ENCODE measurements at regions not wholly inside any gene's neighbourhood (a gene's known extent, or its start where the extent isn't known, plus 50 kb on each side); places are given as distances from the start of the nearest gene placed in this dataset.

DNA sequence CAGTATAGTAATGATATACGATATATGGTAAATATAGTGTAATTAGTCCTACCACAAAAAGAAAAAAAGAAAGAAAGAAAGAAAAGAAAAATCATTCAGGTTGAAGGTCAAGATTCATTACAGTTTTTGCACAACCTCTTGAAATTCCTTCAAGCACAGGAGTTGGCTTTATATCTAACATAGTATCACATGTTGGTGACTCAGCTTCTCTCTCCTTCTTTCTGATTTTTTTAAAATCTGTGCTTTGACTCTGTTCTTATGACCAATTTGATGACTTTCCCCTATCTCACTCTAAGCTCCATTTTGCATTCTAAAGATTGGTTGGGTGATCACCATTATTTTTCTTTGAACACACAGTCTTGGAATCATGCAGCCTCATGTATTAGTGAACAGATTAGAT lies 148.2 kb upstream of the COL11A1 start:
- H3K4me1 Mint-ChIP-seq = no peaks in the 10 kb centered on the region
- intact Hi-C loops (cut with micrococcal nuclease) = no loop called here
- H3K9me3 Mint-ChIP-seq = no peaks in the 10 kb centered on the region
- no peak for DNase-seq
- H3K36me3 Mint-ChIP-seq (ENCODE audit: low read depth) = no peaks in the 10 kb centered on the region
- H3K27me3 Mint-ChIP-seq = no peaks in the 10 kb centered on the region
- H3K4me3 Mint-ChIP-seq = no peak overlapping the region
- no peak overlapping the region for H3K27ac Mint-ChIP-seq

- H3K27ac Mint-ChIP-seq = no peak overlapping the region
- intact Hi-C loops (cut with micrococcal nuclease) = no loop called here
- no peaks in the 10 kb centered on the region for H3K27me3 Mint-ChIP-seq
- H3K9me3 Mint-ChIP-seq = no peaks in the 10 kb centered on the region
- no peak for DNase-seq
- H3K36me3 Mint-ChIP-seq (ENCODE audit: low read depth) = no peaks in the 10 kb centered on the region
- H3K4me1 Mint-ChIP-seq = no peaks in the 10 kb centered on the region
- no peak overlapping the region for H3K4me3 Mint-ChIP-seq
Observed at GRCh38 chr1:103254691-103255090, 146.4 kb upstream of the COL11A1 start.

GRCh38 chr1:103250441-103250861 lies 142.1 kb upstream of the COL11A1 start:
- no peaks in the 10 kb centered on the region for H3K4me1 Mint-ChIP-seq
- H3K36me3 Mint-ChIP-seq (ENCODE audit: low read depth) = no peaks in the 10 kb centered on the region
- no peak overlapping the region for H3K4me3 Mint-ChIP-seq

GRCh38 chr1:103248417-103249102 lies 140.2 kb upstream of the COL11A1 start:
- no peaks in the 10 kb centered on the region for H3K36me3 Mint-ChIP-seq (ENCODE audit: low read depth)
- H3K9me3 Mint-ChIP-seq = no peaks in the 10 kb centered on the region
- no peaks in the 10 kb centered on the region for H3K4me1 Mint-ChIP-seq
- no peak overlapping the region for H3K27ac Mint-ChIP-seq
- H3K4me3 Mint-ChIP-seq = no peak overlapping the region
- H3K27me3 Mint-ChIP-seq = no peaks in the 10 kb centered on the region
- DNase-seq = no peak
- intact Hi-C loops (cut with micrococcal nuclease) = no loop called here

More at GRCh38 chr1:103250441-103250861, 142.1 kb upstream of the COL11A1 start:
- no peaks in the 10 kb centered on the region for H3K9me3 Mint-ChIP-seq
- intact Hi-C loops (cut with micrococcal nuclease) = no loop called here
- no peaks in the 10 kb centered on the region for H3K27me3 Mint-ChIP-seq
- H3K27ac Mint-ChIP-seq = no peak overlapping the region
- no peak for DNase-seq

GRCh38 chr1:103247517-103247916 lies 139.2 kb upstream of the COL11A1 start:
- Mint-ChIP-seq H3K4me3 (no peak overlapping the region), H3K27me3 (no peaks in the 10 kb centered on the region), H3K4me1 (no peaks in the 10 kb centered on the region), H3K9me3 (no peaks in the 10 kb centered on the region), H3K36me3 (ENCODE audit: low read depth) (no peaks in the 10 kb centered on the region), H3K27ac (no peak overlapping the region)
- intact Hi-C loops (cut with micrococcal nuclease) = no loop called here
- DNase-seq = no peak

- Mint-ChIP-seq H3K36me3 (ENCODE audit: low read depth) (no peaks in the 10 kb centered on the region), H3K4me1 (no peaks in the 10 kb centered on the region), H3K4me3 (no peak overlapping the region), H3K9me3 (no peaks in the 10 kb centered on the region), H3K27ac (no peak overlapping the region), H3K27me3 (no peaks in the 10 kb centered on the region)
- no peak for DNase-seq
- intact Hi-C loops (cut with micrococcal nuclease) = no loop called here
Observed at GRCh38 chr1:103243481-103243880, 135.2 kb upstream of the COL11A1 start.

- Mint-ChIP-seq H3K27me3 (no peaks in the 10 kb centered on the region), H3K9me3 (no peaks in the 10 kb centered on the region), H3K27ac (no peak overlapping the region), H3K4me3 (no peak overlapping the region), H3K36me3 (ENCODE audit: low read depth) (no peaks in the 10 kb centered on the region), H3K4me1 (no peaks in the 10 kb centered on the region)
- intact Hi-C loops (cut with micrococcal nuclease) = no loop called here
- no peak for DNase-seq
Observed at GRCh38 chr1:103239034-103239433, 130.7 kb upstream of the COL11A1 start.

DNA sequence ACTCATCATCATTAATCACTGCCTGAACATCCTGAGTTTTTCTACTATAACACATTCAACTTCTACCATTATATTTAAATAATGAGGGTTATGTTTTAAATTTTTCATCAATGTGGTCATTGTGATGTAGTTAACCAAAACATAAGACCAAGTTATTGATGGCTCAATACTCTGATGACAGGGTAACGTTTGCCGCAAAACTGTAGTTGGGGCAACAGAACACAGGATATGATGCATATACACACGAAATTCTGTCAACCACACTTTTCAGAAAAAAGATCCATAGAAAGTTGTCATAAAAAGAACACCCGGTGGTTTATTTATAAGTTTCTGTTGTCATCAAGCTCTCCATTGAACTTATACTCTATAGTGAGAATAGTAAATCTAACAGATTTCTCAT lies 121.7 kb upstream of the COL11A1 start:
- Mint-ChIP-seq H3K27me3 (no peaks in the 10 kb centered on the region), H3K9me3 (no peaks in the 10 kb centered on the region), H3K4me1 (no peaks in the 10 kb centered on the region), H3K27ac (no peak overlapping the region), H3K36me3 (ENCODE audit: low read depth) (no peaks in the 10 kb centered on the region), H3K4me3 (no peak overlapping the region)
- intact Hi-C loops (cut with micrococcal nuclease) = no loop called here
- DNase-seq = no peak

GRCh38 chr1:103220631-103221041 lies 112.3 kb upstream of the COL11A1 start:
- no peaks in the 10 kb centered on the region for H3K36me3 Mint-ChIP-seq (ENCODE audit: low read depth)
- H3K4me3 Mint-ChIP-seq = no peak overlapping the region
- H3K27me3 Mint-ChIP-seq = no peaks in the 10 kb centered on the region
- no peak overlapping the region for H3K27ac Mint-ChIP-seq
- intact Hi-C loops (cut with micrococcal nuclease) = no loop called here
- no peaks in the 10 kb centered on the region for H3K4me1 Mint-ChIP-seq
- DNase-seq = no peak
- H3K9me3 Mint-ChIP-seq = no peaks in the 10 kb centered on the region

DNA sequence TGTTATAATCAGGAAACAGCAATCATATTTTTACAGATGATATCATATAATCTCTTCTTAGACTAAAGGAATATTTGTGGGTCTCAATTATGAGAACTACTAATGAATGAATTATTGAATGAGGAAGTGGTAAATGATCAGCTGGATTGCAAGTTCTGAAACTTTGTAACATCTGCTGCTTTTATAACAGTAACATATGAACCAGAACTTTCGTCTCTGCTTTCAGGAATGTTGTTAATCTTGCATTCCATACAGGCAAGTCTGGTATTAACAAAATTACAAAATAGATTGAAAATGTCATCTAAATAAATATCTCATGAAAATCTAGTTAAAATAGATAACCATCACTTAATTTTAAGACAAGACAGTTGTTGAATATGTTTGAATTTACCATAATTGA lies 110.5 kb upstream of the COL11A1 start:
- no peaks in the 10 kb centered on the region for H3K36me3 Mint-ChIP-seq (ENCODE audit: low read depth)
- no peaks in the 10 kb centered on the region for H3K27me3 Mint-ChIP-seq
- H3K4me1 Mint-ChIP-seq = no peaks in the 10 kb centered on the region
- intact Hi-C loops (cut with micrococcal nuclease) = no loop called here
- no peak overlapping the region for H3K4me3 Mint-ChIP-seq
- no peak for DNase-seq
- no peak overlapping the region for H3K27ac Mint-ChIP-seq
- H3K9me3 Mint-ChIP-seq = no peaks in the 10 kb centered on the region

DNA sequence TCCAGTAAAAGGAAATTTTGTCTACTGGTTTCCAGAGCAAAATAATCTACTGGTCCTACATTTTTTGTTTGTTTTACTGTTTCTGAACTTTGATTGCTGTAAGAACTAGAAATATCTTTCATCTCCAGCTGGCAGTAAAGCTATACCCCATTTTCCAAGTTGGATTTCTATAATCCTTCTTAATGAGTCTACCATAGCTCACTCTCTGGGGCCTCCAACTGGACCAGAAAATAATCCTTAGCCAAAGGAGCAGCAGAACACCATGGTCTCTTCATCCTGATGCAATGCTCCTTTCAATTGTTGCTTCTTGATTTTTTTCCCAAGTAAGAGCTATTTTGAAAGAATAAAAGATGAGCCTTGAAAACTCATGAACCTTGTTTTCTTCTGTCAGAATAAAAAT lies 110.0 kb upstream of the COL11A1 start:
- no peaks in the 10 kb centered on the region for H3K36me3 Mint-ChIP-seq (ENCODE audit: low read depth)
- no peak overlapping the region for H3K27ac Mint-ChIP-seq
- no peak overlapping the region for H3K4me3 Mint-ChIP-seq
- intact Hi-C loops (cut with micrococcal nuclease) = no loop called here
- no peaks in the 10 kb centered on the region for H3K9me3 Mint-ChIP-seq
- H3K4me1 Mint-ChIP-seq = no peaks in the 10 kb centered on the region
- no peak for DNase-seq
- no peaks in the 10 kb centered on the region for H3K27me3 Mint-ChIP-seq

DNA sequence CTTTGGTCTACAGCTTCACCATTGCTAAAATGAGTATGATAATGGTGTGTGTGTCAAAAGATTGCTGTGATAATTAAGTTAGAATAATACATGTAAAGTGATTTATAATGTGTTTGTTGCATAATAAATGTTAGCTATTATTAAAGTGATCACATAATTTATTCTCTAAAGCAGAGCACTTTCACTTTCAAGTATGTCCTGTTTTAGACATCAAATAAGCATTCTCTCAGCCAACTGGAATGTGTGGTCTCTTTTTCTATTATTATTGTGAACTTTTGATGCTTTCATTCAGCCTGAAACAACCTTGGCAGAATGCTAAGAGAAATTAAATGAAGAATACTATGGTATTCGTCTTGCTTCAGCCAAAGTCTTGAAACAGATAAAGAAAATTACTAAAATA lies 102.8 kb upstream of the COL11A1 start:
- no peak overlapping the region for H3K27ac Mint-ChIP-seq
- H3K36me3 Mint-ChIP-seq (ENCODE audit: low read depth) = no peaks in the 10 kb centered on the region
- H3K4me3 Mint-ChIP-seq = no peak overlapping the region
- no peak for DNase-seq
- H3K27me3 Mint-ChIP-seq = no peaks in the 10 kb centered on the region
- intact Hi-C loops (cut with micrococcal nuclease) = no loop called here
- no peaks in the 10 kb centered on the region for H3K4me1 Mint-ChIP-seq
- H3K9me3 Mint-ChIP-seq = no peaks in the 10 kb centered on the region

DNA sequence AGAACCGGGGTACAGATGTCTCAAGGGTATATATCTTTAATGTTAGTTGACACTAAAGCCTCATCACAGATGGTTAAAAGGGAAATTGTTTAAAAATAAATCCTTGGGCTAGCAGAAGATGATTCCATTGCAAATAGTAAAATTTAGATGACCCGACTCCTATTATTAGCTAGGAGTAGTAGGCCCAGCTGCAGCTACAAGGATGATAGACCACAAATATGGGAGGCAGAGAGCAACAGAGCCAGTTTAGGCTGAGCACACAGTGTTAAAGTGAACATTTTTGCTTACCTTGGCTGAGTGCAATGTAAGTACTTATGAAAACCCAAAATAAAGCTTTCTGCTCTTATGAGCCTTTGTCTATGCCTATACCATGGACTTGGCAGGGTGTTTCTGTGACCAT lies 100.5 kb upstream of the COL11A1 start:
- H3K27ac Mint-ChIP-seq = no peak overlapping the region
- no peaks in the 10 kb centered on the region for H3K4me1 Mint-ChIP-seq
- no peaks in the 10 kb centered on the region for H3K36me3 Mint-ChIP-seq (ENCODE audit: low read depth)
- no peak for DNase-seq
- intact Hi-C loops (cut with micrococcal nuclease) = no loop called here
- no peak overlapping the region for H3K4me3 Mint-ChIP-seq
- H3K27me3 Mint-ChIP-seq = no peaks in the 10 kb centered on the region
- H3K9me3 Mint-ChIP-seq = no peaks in the 10 kb centered on the region

DNA sequence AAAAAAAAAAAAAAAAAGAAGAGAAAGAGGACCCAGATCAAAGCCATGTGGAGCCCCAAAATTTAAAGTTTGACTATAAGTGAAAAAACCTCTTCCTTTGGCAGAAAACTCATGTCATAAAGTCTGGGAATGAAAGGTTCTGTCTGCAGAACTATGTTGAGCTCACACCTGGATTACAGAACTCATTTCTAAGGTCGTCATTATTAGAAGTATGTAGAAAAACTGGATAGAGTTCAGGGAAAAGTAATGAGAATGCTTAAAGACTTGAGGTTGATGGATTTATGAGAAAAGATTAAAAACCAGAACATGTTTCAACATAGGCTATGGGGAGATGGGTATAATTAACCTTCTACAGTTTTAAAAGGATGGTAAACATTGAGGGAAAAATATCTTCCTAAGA lies 90.7 kb upstream of the COL11A1 start:
- Mint-ChIP-seq H3K27ac (no peak overlapping the region), H3K36me3 (ENCODE audit: low read depth) (no peaks in the 10 kb centered on the region), H3K9me3 (no peaks in the 10 kb centered on the region), H3K27me3 (no peaks in the 10 kb centered on the region), H3K4me3 (no peak overlapping the region), H3K4me1 (no peaks in the 10 kb centered on the region)
- DNase-seq = no peak
- intact Hi-C loops (cut with micrococcal nuclease) = no loop called here

- Mint-ChIP-seq H3K27me3 (no peaks in the 10 kb centered on the region), H3K4me1 (no peaks in the 10 kb centered on the region), H3K27ac (no peak overlapping the region), H3K4me3 (no peak overlapping the region), H3K9me3 (no peaks in the 10 kb centered on the region), H3K36me3 (ENCODE audit: low read depth) (no peaks in the 10 kb centered on the region)
- intact Hi-C loops (cut with micrococcal nuclease) = no loop called here
- no peak for DNase-seq
Observed at GRCh38 chr1:103198076-103198475, 89.8 kb upstream of the COL11A1 start.

Measured in activated CD4-positive, alpha-beta T cell treated with anti-CD3 and anti-CD28 coated beads, Interleukin-2, amount 10 ng/mL, durations not matched to agents 24 days and 14 days (primary cell).